GM23338 (cell line): ENCODE measurements at regions not wholly inside any gene's neighbourhood (a gene's known extent, or its start where the extent isn't known, plus 50 kb on each side); places are given as distances from the start of the nearest gene placed in this dataset.

Experiments used
- CREB1 ChIP-seq: fragments of 250-450 bp; sonication (Bioruptor Pico); IDR thresholded peaks from 2 replicates; pipeline ENCODE4 v1.5.0; 2020; ENCODE audit warnings: low read depth, mild to moderate bottlenecking, moderate library complexity
- EZH2 ChIP-seq: fragments of 200-600 bp; sonication (generic); IDR thresholded peaks from one replicate; pipeline ENCODE4 v1.8.0; 2017; ENCODE audit warnings: antibody characterized with exemption, mild to moderate bottlenecking, low read depth; ENCODE audit not compliant: unreplicated experiment
- EZH2phosphoT487 ChIP-seq: fragments of 200-600 bp; sonication (generic); IDR thresholded peaks from one replicate; pipeline ENCODE4 v1.8.1; 2018; ENCODE audit warnings: antibody characterized with exemption; ENCODE audit not compliant: unreplicated experiment
- JUNB ChIP-seq: IDR thresholded peaks from one replicate; pipeline ENCODE4 v1.6.1; 2016; ENCODE audit warnings: antibody characterized with exemption; ENCODE audit not compliant: unreplicated experiment
- NANOG ChIP-seq: IDR thresholded peaks from 2 replicates; pipeline ENCODE4 v1.6.1; 2016; ENCODE audit warnings: antibody characterized with exemption, borderline replicate concordance
- POLR2AphosphoS5 ChIP-seq: IDR thresholded peaks from 2 replicates; pipeline ENCODE4 v1.6.1; 2016; ENCODE audit warnings: antibody characterized with exemption, low read depth
- STAT1 ChIP-seq: IDR thresholded peaks from one replicate; pipeline ENCODE4 v1.6.1; 2016; ENCODE audit warnings: antibody characterized with exemption; ENCODE audit not compliant: unreplicated experiment
- ZNF331 ChIP-seq: fragments of 250-450 bp; sonication (Bioruptor Pico); IDR thresholded peaks from 2 replicates; pipeline ENCODE4 v1.5.0; 2020; ENCODE audit warnings: low read depth, mild to moderate bottlenecking, moderate library complexity
- TF ChIP-seq, protein P1 (sequence below), 2 experiments: fragments of 200-600 bp in 1 of 2; sonication (generic) in 1 of 2; conservative IDR thresholded peaks; 2 replicates each; pipeline versions ENCODE4 v1.5.1 to v1.6.1; 2016 to 2017; ENCODE audit warnings: antibody characterized with exemption in 2 of 2, low read depth in 2 of 2, mild to moderate bottlenecking in 2 of 2, moderate library complexity in 1 of 2
- TF ChIP-seq, protein P2 (sequence below): IDR thresholded peaks from one replicate; pipeline ENCODE4 v1.6.1; 2018; ENCODE audit warnings: antibody characterized with exemption; ENCODE audit not compliant: unreplicated experiment
- TF ChIP-seq, protein P3 (sequence below): IDR thresholded peaks from 2 replicates; pipeline ENCODE4 v1.6.1; 2016; ENCODE audit warnings: antibody characterized with exemption

DNA sequence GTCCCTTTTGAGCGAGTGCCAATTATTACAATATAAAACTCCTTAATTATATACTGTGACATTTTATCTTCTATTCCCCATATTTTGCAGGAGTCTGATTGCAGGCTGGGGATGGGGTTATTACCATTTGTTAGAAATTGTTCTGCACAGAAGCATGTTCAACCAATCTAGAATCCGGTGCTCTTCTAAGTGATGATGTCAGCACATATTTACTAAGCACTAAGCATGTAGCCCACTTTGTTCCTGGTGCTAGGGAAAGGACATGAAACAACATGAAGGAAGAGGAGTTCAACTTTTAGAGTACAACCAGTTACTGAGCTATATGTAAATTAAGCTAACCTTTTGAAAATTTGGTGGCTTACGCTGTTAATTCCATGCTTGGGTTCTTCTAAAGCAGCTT, 52.8 kb upstream of the IL1RAPL2 start:
- TF ChIP-seq, protein P1, sequence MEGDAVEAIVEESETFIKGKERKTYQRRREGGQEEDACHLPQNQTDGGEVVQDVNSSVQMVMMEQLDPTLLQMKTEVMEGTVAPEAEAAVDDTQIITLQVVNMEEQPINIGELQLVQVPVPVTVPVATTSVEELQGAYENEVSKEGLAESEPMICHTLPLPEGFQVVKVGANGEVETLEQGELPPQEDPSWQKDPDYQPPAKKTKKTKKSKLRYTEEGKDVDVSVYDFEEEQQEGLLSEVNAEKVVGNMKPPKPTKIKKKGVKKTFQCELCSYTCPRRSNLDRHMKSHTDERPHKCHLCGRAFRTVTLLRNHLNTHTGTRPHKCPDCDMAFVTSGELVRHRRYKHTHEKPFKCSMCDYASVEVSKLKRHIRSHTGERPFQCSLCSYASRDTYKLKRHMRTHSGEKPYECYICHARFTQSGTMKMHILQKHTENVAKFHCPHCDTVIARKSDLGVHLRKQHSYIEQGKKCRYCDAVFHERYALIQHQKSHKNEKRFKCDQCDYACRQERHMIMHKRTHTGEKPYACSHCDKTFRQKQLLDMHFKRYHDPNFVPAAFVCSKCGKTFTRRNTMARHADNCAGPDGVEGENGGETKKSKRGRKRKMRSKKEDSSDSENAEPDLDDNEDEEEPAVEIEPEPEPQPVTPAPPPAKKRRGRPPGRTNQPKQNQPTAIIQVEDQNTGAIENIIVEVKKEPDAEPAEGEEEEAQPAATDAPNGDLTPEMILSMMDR (conservative IDR thresholded peaks at IDR 0.05; ENCODE audit: low read depth in 2 of 2) = no peak
- TF ChIP-seq, protein P2, sequence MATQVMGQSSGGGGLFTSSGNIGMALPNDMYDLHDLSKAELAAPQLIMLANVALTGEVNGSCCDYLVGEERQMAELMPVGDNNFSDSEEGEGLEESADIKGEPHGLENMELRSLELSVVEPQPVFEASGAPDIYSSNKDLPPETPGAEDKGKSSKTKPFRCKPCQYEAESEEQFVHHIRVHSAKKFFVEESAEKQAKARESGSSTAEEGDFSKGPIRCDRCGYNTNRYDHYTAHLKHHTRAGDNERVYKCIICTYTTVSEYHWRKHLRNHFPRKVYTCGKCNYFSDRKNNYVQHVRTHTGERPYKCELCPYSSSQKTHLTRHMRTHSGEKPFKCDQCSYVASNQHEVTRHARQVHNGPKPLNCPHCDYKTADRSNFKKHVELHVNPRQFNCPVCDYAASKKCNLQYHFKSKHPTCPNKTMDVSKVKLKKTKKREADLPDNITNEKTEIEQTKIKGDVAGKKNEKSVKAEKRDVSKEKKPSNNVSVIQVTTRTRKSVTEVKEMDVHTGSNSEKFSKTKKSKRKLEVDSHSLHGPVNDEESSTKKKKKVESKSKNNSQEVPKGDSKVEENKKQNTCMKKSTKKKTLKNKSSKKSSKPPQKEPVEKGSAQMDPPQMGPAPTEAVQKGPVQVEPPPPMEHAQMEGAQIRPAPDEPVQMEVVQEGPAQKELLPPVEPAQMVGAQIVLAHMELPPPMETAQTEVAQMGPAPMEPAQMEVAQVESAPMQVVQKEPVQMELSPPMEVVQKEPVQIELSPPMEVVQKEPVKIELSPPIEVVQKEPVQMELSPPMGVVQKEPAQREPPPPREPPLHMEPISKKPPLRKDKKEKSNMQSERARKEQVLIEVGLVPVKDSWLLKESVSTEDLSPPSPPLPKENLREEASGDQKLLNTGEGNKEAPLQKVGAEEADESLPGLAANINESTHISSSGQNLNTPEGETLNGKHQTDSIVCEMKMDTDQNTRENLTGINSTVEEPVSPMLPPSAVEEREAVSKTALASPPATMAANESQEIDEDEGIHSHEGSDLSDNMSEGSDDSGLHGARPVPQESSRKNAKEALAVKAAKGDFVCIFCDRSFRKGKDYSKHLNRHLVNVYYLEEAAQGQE = no peak
- no peak for TF ChIP-seq EZH2phosphoT487
- TF ChIP-seq EZH2 = no peak
- no peak for TF ChIP-seq CREB1
- TF ChIP-seq ZNF331 (CRISPR knock-in tag) = no peak
- no peak for TF ChIP-seq NANOG
- no peak for TF ChIP-seq POLR2AphosphoS5
- no peak for TF ChIP-seq JUNB
- TF ChIP-seq STAT1 = no peak
- TF ChIP-seq, protein P3, sequence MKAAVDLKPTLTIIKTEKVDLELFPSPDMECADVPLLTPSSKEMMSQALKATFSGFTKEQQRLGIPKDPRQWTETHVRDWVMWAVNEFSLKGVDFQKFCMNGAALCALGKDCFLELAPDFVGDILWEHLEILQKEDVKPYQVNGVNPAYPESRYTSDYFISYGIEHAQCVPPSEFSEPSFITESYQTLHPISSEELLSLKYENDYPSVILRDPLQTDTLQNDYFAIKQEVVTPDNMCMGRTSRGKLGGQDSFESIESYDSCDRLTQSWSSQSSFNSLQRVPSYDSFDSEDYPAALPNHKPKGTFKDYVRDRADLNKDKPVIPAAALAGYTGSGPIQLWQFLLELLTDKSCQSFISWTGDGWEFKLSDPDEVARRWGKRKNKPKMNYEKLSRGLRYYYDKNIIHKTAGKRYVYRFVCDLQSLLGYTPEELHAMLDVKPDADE = no peak
